ENCODE measurements at regions not wholly inside any gene's neighbourhood (a gene's known extent, or its start where the extent isn't known, plus 50 kb on each side); places are given as distances from the start of the nearest gene placed in this dataset.

DNA sequence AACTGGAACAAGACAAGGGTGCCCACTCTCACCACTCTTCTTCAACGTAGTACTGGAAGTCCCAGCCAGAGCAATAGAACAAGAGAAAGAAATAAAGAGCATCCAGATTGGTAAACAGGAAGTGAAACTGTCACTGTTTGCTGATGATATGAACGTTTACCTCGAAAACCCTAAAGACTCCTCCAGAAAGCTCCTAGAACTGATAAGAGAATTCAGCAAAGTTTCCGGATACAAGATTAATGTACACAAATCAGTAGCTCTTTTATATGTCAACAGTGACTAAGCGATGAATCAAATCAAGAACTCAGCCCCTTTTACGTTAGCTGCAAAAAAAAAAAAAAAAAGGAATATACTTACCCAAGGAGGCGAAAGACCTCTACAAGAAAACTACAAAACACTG is 306.6 kb downstream of the PLK2 start:
- TF ChIP-seq, protein P1, sequence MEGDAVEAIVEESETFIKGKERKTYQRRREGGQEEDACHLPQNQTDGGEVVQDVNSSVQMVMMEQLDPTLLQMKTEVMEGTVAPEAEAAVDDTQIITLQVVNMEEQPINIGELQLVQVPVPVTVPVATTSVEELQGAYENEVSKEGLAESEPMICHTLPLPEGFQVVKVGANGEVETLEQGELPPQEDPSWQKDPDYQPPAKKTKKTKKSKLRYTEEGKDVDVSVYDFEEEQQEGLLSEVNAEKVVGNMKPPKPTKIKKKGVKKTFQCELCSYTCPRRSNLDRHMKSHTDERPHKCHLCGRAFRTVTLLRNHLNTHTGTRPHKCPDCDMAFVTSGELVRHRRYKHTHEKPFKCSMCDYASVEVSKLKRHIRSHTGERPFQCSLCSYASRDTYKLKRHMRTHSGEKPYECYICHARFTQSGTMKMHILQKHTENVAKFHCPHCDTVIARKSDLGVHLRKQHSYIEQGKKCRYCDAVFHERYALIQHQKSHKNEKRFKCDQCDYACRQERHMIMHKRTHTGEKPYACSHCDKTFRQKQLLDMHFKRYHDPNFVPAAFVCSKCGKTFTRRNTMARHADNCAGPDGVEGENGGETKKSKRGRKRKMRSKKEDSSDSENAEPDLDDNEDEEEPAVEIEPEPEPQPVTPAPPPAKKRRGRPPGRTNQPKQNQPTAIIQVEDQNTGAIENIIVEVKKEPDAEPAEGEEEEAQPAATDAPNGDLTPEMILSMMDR (optimal IDR thresholded peaks at IDR 0.05 in 1 of 3, IDR thresholded peaks at IDR 0.05 in 1 of 3, conservative IDR thresholded peaks at IDR 0.05 in 1 of 3; ENCODE audit: extremely low read depth in 1 of 3, insufficient read depth in 2 of 3, low read length in 3 of 3): no peak
- TF ChIP-seq EZH2 (IDR thresholded peaks at IDR 0.05; ENCODE audit: low read length): no peak
